WTC11 (cell line): ENCODE measurements at regions not wholly inside any gene's neighbourhood (a gene's known extent, or its start where the extent isn't known, plus 50 kb on each side); places are given as distances from the start of the nearest gene placed in this dataset.

Experiments
- ATF2 ChIP-seq: sonication (generic); formaldehyde crosslinking; IDR thresholded peaks from 2 replicates; pipeline ENCODE4 v1.8.1; 2022; ENCODE audit warnings: low read depth, missing genetic modification reagents, borderline replicate concordance
- FOXK1 ChIP-seq: sonication (generic); formaldehyde crosslinking; IDR thresholded peaks from 2 replicates; pipeline ENCODE4 v1.8.0; 2022; ENCODE audit warnings: mild to moderate bottlenecking, moderate library complexity, missing genetic modification reagents
- NR1H2 ChIP-seq: sonication (generic); formaldehyde crosslinking; IDR thresholded peaks from 2 replicates; pipeline ENCODE4 v1.9.0; 2021; ENCODE audit warnings: mild to moderate bottlenecking, moderate library complexity, missing genetic modification reagents
- TF ChIP-seq, protein P1 (sequence below): fragments of 200-600 bp; IDR thresholded peaks from 2 replicates; pipeline ENCODE4 v1.8.0; 2022; ENCODE audit warnings: antibody characterized with exemption

DNA sequence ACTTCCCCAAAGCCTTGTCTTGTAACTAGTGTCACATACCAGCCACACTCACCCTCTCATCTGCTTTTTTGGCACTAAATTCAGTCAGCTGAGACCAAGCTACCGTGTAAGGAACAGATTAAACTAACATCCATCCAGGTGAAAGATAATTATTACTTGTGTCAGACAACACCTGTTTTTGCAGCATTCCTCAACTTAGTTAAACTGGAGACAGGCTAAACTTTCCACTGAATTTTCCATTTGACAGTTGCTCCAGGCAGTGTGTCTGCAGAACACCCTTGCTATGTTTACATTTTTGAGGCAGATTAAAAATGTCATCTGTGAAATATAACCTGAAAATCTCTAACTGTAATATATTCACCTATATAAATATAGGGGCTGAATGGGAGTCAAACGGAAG is 73.6 kb downstream of the CYP26A1 start:
- TF ChIP-seq FOXK1 (CRISPR knock-in tag), result no peak
- TF ChIP-seq ATF2 (CRISPR knock-in tag), result no peak
- TF ChIP-seq, protein P1, sequence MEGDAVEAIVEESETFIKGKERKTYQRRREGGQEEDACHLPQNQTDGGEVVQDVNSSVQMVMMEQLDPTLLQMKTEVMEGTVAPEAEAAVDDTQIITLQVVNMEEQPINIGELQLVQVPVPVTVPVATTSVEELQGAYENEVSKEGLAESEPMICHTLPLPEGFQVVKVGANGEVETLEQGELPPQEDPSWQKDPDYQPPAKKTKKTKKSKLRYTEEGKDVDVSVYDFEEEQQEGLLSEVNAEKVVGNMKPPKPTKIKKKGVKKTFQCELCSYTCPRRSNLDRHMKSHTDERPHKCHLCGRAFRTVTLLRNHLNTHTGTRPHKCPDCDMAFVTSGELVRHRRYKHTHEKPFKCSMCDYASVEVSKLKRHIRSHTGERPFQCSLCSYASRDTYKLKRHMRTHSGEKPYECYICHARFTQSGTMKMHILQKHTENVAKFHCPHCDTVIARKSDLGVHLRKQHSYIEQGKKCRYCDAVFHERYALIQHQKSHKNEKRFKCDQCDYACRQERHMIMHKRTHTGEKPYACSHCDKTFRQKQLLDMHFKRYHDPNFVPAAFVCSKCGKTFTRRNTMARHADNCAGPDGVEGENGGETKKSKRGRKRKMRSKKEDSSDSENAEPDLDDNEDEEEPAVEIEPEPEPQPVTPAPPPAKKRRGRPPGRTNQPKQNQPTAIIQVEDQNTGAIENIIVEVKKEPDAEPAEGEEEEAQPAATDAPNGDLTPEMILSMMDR, result no peak
- no peak for TF ChIP-seq NR1H2 (CRISPR knock-in tag)
